Activated B cell treated with CpG ODN at 0.5 μM for 24 hours (primary cell): ENCODE measurements at regions not wholly inside any gene's neighbourhood (a gene's known extent, or its start where the extent isn't known, plus 50 kb on each side); places are given as distances from the start of the nearest gene placed in this dataset.

Experiments
- ATAC-seq: fragments of 200-7000 bp; cut with Tn5 transposase; one replicate; pipeline ENCODE4 v1.10.0; 2021; ENCODE audit warnings: low read depth, mild to moderate bottlenecking, moderate library complexity
- CTCF ChIA-PET: fragments of 350-600 bp; sonication (Branson Sonifier 250); formaldehyde crosslinking; loops from one replicate; lab custom pipeline; 2021; ENCODE audit warnings: antibody characterized with exemption; lab: Charles Lee
- POLR2A ChIA-PET: fragments of 350-600 bp; sonication (Branson Sonifier 250); formaldehyde crosslinking; loops from one replicate; lab custom pipeline; 2021; ENCODE audit warnings: antibody characterized with exemption; lab: Charles Lee
- DNase-seq: peaks from one replicate; pipeline ENCODE4 v3.0.0; 2022
- H3K27ac Mint-ChIP-seq: one replicate; pipeline ENCODE4 v1.8.0; 2020; ENCODE audit warnings: mixed read lengths
- H3K27me3 Mint-ChIP-seq: one replicate; pipeline ENCODE4 v1.8.0; 2021; ENCODE audit warnings: mixed read lengths
- H3K36me3 Mint-ChIP-seq: one replicate; pipeline ENCODE4 v1.8.0; 2021; ENCODE audit warnings: low read depth, mixed read lengths
- H3K4me1 Mint-ChIP-seq: one replicate; pipeline ENCODE4 v1.8.0; 2021; ENCODE audit warnings: mixed read lengths
- H3K4me3 Mint-ChIP-seq: one replicate; pipeline ENCODE4 v1.8.0; 2020; ENCODE audit warnings: mild to moderate bottlenecking, mixed read lengths
- H3K9me3 Mint-ChIP-seq: one replicate; pipeline ENCODE4 v1.8.0; 2020; ENCODE audit warnings: mixed read lengths
- intact Hi-C: fragments of 100-400 bp; cut with micrococcal nuclease; formaldehyde crosslinking; loops from one replicate; pipeline ENCODE4 v1.15.1; 2024
- TF ChIP-seq, protein P1 (sequence below): fragments of 200-600 bp; IDR thresholded peaks from one replicate; pipeline ENCODE4 v1.8.0; 2022; ENCODE audit warnings: antibody characterized with exemption, mild to moderate bottlenecking

DNA sequence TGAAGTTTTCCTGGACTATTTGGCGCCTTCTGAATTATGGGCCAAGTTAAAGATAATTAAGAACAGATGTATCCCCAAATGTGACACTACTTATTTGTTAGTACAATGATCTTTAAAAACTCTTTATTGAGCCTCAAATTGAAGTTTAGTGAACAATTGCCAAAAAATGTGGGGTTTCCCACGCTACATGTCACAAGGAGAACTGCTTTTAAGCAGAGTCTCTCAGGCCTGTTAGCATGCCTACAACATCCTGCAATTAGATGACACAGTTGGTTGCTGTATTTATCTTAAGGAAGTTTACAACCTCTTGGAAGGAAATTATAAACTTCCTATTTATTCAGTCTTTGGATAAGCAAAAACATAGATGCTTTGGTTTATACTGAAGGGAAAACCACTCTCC is 733.0 kb downstream of the TNS3 start:
- H3K27ac Mint-ChIP-seq = no peak overlapping the region
- no peak for ATAC-seq
- no peaks in the 10 kb centered on the region for H3K9me3 Mint-ChIP-seq
- intact Hi-C loops = no loop called here
- H3K4me1 Mint-ChIP-seq = no peaks in the 10 kb centered on the region
- no peaks in the 10 kb centered on the region for H3K36me3 Mint-ChIP-seq
- DNase-seq = no peak
- CTCF ChIA-PET = no interaction called here
- no peaks in the 10 kb centered on the region for H3K27me3 Mint-ChIP-seq
- TF ChIP-seq, protein P1, sequence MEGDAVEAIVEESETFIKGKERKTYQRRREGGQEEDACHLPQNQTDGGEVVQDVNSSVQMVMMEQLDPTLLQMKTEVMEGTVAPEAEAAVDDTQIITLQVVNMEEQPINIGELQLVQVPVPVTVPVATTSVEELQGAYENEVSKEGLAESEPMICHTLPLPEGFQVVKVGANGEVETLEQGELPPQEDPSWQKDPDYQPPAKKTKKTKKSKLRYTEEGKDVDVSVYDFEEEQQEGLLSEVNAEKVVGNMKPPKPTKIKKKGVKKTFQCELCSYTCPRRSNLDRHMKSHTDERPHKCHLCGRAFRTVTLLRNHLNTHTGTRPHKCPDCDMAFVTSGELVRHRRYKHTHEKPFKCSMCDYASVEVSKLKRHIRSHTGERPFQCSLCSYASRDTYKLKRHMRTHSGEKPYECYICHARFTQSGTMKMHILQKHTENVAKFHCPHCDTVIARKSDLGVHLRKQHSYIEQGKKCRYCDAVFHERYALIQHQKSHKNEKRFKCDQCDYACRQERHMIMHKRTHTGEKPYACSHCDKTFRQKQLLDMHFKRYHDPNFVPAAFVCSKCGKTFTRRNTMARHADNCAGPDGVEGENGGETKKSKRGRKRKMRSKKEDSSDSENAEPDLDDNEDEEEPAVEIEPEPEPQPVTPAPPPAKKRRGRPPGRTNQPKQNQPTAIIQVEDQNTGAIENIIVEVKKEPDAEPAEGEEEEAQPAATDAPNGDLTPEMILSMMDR = no peak
- H3K4me3 Mint-ChIP-seq = no peak overlapping the region
- POLR2A ChIA-PET = no interaction called here

DNA sequence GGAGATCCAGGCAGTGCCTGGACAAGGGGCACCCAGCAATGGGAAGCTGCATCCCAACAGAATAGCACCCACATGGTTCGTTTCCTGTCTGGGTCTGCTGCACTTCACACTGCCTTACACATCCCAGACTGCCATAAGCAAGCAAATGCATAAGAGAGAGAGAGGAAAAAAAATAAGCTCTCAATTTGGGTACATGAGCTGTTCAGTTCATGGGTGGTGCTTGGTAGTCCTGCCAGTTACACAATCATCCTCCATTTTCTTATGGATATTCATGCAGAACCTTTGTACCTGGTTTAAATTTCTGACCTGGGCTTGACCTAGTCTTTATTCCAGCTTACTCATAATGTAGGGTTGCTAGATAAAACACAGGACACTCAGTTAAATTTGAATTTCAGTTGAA is 733.6 kb downstream of the TNS3 start:
- intact Hi-C loops = no loop called here
- ATAC-seq (no peak), DNase-seq (no peak)
- no peak overlapping the region for H3K27ac Mint-ChIP-seq
- no peaks in the 10 kb centered on the region for H3K9me3 Mint-ChIP-seq
- H3K27me3 Mint-ChIP-seq = no peaks in the 10 kb centered on the region
- TF ChIP-seq, protein P1 = no peak
- no peaks in the 10 kb centered on the region for H3K36me3 Mint-ChIP-seq
- H3K4me1 Mint-ChIP-seq = no peaks in the 10 kb centered on the region
- POLR2A ChIA-PET = no interaction called here
- no peak overlapping the region for H3K4me3 Mint-ChIP-seq
- CTCF ChIA-PET = no interaction called here

DNA sequence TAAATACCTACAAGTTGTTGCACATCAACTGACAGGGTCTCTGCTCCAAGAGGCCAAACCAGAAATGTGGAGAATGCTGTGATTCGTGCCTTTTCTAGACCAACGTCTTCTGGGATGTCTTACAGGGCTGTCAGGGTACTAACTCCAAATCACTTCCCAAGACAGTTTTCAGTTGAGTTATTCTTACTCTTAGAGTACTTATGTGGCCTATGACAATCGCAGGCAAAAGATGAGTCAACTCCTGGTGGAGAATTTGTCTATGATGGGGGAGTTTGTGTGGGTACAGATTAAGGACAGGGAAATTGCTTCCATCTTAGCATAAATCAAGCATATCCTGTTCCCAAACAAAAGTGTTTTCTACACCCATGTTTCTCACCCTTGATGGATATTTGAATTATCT is 734.8 kb downstream of the TNS3 start:
- POLR2A ChIA-PET = no interaction called here
- intact Hi-C loops = no loop called here
- H3K4me1 Mint-ChIP-seq = no peaks in the 10 kb centered on the region
- H3K27me3 Mint-ChIP-seq = no peaks in the 10 kb centered on the region
- no peak overlapping the region for H3K4me3 Mint-ChIP-seq
- H3K36me3 Mint-ChIP-seq = no peaks in the 10 kb centered on the region
- CTCF ChIA-PET = no interaction called here
- no peaks in the 10 kb centered on the region for H3K9me3 Mint-ChIP-seq
- TF ChIP-seq, protein P1 = no peak
- ATAC-seq (no peak), DNase-seq (no peak)
- no peak overlapping the region for H3K27ac Mint-ChIP-seq

DNA sequence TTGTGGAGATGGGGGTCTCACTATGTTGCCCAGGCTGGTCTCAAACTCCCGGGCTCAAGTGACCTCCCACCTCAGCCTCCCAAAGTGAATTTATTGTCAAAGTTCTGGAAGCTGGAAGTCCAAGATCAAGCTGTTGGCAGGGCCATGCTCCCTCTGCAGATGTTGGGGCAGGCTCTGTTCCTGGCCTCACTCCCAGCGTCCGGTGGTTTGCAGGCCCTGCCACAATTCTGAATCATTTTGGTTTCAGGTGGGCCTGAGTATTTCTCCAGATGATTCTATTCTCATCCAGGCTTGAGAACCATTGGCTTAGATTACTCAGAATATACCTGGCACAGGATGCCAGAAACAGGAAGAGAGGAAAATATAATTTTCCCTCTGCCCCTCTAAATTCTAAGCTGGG is 737.4 kb downstream of the TNS3 start:
- no peaks in the 10 kb centered on the region for H3K36me3 Mint-ChIP-seq
- TF ChIP-seq, protein P1 = no peak
- no peaks in the 10 kb centered on the region for H3K4me1 Mint-ChIP-seq
- no peaks in the 10 kb centered on the region for H3K27me3 Mint-ChIP-seq
- ChIA-PET CTCF (no interaction called here), POLR2A (no interaction called here)
- no peak for ATAC-seq
- DNase-seq = no peak
- H3K4me3 Mint-ChIP-seq = no peak overlapping the region
- H3K27ac Mint-ChIP-seq = no peak overlapping the region
- no peaks in the 10 kb centered on the region for H3K9me3 Mint-ChIP-seq
- intact Hi-C loops = no loop called here

DNA sequence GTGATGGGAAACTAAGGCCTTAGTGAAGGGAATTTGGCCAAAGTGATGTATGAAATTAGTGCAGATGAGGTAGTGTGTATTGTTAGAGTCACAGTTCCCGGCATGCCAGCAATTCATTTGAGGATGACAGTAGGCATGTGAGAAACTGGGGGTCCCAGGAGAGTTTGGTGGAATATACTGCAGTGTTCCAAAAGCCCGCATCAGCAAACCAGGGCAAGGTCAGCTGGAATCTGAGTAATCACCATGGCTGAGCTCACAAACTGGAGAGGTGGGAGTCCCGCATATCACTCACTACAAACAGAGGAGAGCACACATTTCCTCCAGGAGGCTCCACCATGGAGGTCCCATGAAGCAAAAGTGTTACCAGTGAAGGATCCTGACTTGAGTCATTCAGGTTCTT is 740.7 kb downstream of the TNS3 start:
- DNase-seq = no peak
- no peak overlapping the region for H3K27ac Mint-ChIP-seq
- TF ChIP-seq, protein P1 = no peak
- ChIA-PET CTCF (no interaction called here), POLR2A (no interaction called here)
- no peak overlapping the region for H3K4me3 Mint-ChIP-seq
- no peak for ATAC-seq
- H3K9me3 Mint-ChIP-seq = no peaks in the 10 kb centered on the region
- H3K4me1 Mint-ChIP-seq = no peaks in the 10 kb centered on the region
- no peaks in the 10 kb centered on the region for H3K27me3 Mint-ChIP-seq
- H3K36me3 Mint-ChIP-seq = no peaks in the 10 kb centered on the region
- intact Hi-C loops = no loop called here
